Hepatocyte (in vitro differentiated cells): ENCODE measurements at regions not wholly inside any gene's neighbourhood (a gene's known extent, or its start where the extent isn't known, plus 50 kb on each side); places are given as distances from the start of the nearest gene placed in this dataset.

Experiments
- CTCF ChIP-seq: fragments of 200-600 bp; sonication (generic); IDR thresholded peaks from 2 replicates; pipeline ENCODE4 v1.5.1; 2016; ENCODE audit warnings: antibody characterized with exemption, mild to moderate bottlenecking; ENCODE audit not compliant: poor library complexity
- EZH2 ChIP-seq: fragments of 200-600 bp; sonication (generic); IDR thresholded peaks from 2 replicates; pipeline ENCODE4 v1.6.1; 2016; ENCODE audit warnings: antibody characterized with exemption, mild to moderate bottlenecking, borderline replicate concordance
- EZH2phosphoT487 ChIP-seq: fragments of 200-600 bp; sonication (generic); IDR thresholded peaks from one replicate; pipeline ENCODE4 v1.6.1; 2018; ENCODE audit warnings: antibody characterized with exemption, mild to moderate bottlenecking, low read depth, moderate library complexity; ENCODE audit not compliant: unreplicated experiment, severe bottlenecking

DNA sequence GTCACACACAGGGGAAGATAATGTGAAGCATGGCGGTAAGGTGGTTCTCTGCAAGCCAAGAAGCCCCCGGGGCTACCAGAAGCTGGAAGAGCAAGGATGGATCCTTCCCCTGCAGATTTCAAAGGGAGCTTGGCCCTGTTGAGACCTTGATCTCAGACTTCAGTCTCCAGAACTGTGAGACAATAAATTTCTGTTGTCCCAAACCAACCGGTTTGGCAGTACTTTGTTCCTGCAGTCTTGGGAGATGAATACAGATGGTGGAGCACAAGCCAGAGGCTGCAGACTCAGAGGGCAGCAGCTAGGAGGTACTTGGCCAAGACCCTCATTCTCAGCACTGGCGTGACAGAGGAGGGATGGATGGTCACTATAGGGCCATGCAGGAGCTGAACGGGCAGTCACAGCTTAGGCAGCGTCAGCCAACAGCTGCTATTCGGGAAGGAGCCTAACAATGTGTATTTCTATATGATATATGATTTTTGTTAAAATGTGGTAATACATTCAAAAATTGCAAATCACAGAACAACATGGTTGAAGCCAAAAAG is 387.3 kb downstream of the TNS3 start:
- TF ChIP-seq CTCF = no peak
- TF ChIP-seq EZH2 = no peak
- no peak for TF ChIP-seq EZH2phosphoT487
